SKM-1 (cell line): ENCODE measurements at regions not wholly inside any gene's neighbourhood (a gene's known extent, or its start where the extent isn't known, plus 50 kb on each side); places are given as distances from the start of the nearest gene placed in this dataset.

ENCODE experiments used
- DNase-seq: peaks from one replicate; lab custom pipeline; 2025; ENCODE audit not compliant: unreplicated experiment; lab: John Stamatoyannopoulos, UW

DNA sequence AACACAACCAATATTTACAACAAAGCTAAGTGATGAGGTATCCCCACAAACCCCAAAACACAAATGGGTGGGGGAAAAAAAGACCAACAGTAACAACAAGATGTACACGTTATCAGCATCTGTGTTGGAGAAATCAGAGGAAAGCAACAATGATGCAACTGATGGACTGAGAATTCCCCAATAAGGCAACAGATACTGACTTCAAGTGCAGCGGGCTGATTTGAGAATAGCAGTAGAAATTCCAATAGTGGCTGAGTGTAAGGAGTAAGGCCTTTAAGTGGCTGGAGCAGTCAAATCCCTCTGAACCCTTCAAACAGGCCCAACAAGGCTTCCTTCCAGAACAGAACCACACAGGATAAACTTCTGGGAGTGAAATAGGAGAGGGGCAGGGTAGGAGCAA, 97.6 kb downstream of the TM2D1 start:
- DNase-seq, result no peak

GRCh38 chr1:61626816-61627215, 98.1 kb downstream of the TM2D1 start:
- DNase-seq, result no peak

DNA sequence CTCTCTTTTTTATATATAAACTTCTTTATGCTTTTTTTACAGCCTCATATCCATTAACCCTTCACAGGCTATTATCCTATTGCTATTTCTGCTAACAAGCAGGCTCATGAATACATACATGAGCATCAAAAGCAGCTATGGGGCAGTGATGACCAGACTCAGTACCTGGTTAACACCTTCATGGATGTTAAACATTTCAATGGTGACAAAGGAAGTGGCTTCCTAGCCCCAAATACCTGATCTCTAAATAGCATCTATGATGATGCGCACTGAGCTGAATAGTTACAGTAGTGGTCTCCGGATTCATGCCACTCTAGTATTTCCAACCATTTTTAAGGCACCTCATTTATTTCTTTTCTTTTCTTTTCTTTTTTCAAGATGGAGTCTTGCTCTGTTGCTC, 101.1 kb downstream of the TM2D1 start:
- no peak for DNase-seq

- no peak for DNase-seq
Measured at GRCh38 chr1:61620536-61620935, 104.4 kb downstream of the TM2D1 start.

DNA sequence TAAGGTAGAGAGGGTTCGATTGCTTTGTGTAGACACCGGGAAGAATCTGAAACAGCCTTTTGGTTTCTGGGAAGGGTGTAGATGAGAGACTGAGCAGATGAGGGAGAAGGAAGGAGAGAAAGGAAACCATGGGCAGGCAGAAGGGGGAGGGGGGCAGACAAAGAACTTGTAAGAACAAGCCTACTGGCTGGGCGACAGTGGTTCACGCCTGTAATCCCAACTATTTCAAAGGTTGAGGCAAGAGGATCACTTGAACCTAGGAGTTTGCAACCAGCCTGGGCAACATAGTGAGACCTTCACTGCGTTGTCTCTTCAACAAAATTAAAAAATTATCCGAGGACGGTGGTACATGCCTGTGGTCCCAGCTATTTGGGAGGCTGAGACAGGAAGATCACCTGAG, 106.2 kb downstream of the TM2D1 start:
- no peak for DNase-seq

DNA sequence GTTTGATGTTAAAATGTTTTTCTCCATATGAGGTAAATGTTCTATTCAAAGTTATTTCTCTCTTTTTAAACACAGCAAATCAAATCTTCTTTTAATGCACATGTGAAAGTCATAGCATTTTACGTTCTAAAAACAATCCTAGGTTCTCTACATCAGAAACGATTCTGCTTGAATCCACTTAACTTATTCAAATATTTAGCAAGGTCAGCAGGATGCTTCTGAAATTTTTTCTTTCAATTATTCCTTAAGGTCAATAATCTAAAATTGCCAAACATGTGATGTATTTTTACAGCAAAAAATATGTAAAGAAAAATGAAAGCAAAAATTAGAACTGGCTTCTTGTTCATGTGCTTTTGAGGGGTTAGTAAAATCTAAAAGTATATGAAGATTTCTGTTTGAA, 106.7 kb downstream of the TM2D1 start:
- no peak for DNase-seq

- no peak for DNase-seq
Measured at GRCh38 chr1:61616830-61617229, 108.1 kb downstream of the TM2D1 start.

- DNase-seq, result peak; percentile 9
Measured at GRCh38 chr1:61612602-61613001, 112.3 kb downstream of the TM2D1 start.

- no peak for DNase-seq
Measured at GRCh38 chr1:61609040-61609439, 115.9 kb downstream of the TM2D1 start.

DNA sequence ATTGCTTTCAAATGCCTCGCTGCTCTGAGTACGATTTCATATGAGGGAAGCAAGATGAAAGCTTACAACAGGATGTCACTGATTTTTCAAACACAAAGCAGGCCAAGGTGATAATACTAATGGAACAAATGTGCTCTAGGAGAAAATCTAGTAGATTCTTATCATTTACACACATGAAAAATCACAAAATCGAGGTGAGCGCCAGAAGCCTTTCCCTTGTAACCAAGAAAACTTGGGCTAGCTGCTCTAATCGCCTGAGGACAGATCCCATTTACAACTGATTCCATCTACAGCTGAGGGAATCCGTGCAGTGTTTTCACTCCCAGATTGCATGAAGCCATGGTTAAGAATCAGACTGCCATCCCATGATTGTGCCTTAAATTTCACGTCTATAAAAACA, 117.5 kb downstream of the TM2D1 start:
- no peak for DNase-seq

- no peak for DNase-seq
Measured at GRCh38 chr1:61606448-61607312, 118.3 kb downstream of the TM2D1 start.

DNA sequence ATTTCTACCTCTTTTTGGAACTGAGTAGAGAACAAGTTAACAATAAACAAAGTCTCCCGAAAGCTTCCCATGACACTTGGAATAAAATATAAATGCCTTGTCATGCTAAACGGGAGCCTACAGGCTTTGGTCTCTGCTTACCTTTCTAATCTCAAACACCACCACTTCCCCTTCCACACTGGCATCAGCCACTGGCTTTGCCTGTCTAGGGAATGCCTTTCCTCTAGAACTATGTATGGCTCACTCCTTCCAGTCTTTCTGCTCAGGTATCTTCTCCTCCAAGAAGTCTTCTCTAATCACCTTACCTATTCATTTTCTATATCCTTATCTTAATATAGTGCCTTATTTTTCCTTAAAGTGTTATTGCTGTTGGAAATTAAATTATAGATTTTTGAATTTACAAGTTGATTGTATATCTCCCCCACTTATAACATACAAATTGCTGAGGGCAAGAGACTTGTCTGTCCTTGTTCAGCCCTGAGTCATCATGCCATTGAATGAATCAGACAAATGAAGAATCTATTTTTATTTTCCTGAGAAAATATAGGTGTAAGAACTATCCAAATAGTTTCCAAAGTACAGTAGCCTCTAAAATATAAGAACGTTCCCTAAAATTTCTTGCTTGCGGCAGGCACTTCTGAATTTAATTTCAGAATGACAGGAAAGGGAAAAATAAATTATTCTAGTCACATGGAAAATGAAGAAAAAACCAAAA, 119.2 kb downstream of the TM2D1 start:
- DNase-seq, result no peak

GRCh38 chr1:61604684-61605083, 120.3 kb downstream of the TM2D1 start:
- DNase-seq, result peak; percentile 16

GRCh38 chr1:61604261-61604660, 120.7 kb downstream of the TM2D1 start:
- no peak for DNase-seq

GRCh38 chr1:61602663-61603062, 122.3 kb downstream of the TM2D1 start:
- no peak for DNase-seq

DNA sequence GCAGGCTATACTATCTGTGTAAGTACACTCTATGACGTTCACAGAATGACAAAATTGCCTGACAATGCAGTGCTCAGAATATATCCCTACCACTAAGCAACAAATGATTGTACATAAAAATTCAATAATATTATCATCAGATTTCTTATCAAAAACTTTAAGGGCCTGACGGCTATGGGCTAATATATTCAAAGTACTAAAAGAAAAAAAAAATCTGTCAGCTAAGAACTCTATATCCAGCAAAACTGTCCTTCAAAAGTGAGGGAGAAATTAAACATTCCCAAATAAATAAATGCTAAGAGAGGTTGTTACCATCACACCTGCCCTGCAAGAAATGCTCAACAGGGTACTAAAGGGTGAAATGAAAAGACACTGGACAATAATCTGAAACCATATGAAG, 127.3 kb downstream of the TM2D1 start:
- no peak for DNase-seq

DNA sequence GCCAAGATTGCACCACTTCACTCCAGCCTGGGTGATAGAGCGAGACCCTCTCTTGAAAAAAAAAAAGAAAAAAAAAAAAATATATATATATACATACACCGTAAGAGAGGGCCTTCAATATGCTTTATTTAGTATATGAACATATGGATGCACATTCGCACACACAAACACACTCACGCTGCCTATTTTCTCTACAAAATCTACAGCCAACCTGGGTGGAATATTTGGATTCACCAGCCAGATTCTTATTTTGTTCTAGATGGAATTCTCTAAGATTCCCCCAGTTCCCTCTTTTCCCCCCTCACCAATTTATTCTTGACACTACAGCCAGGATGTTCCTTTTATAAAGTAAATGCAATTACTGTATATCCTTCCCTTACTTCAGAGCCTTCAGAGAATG, 131.6 kb downstream of the TM2D1 start:
- no peak for DNase-seq

DNA sequence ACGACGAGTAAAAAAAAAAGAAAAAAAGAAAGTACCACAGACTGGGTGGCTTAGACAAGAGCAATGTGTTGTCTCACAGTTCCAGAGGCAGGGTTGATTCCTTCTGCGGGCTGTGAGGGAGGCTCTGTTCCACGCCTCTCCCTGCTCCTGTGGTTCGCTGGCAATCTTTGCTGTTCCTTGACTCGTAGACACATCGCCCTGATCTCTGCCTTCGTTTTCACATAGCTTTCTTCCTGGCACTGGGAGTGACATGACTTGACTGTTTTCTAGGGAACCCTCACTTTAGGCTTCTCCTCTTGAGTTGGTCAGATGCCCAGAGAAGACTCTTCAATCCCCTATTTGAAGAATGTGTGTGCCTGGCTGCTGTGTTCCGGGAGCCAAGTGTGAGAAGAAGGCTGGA, 133.6 kb downstream of the TM2D1 start:
- no peak for DNase-seq

- peak; percentile 56 for DNase-seq
Measured at GRCh38 chr1:61588736-61589672, 135.9 kb downstream of the TM2D1 start.

- DNase-seq, result no peak
Measured at GRCh38 chr1:61585714-61586113, 139.2 kb downstream of the TM2D1 start.

DNA sequence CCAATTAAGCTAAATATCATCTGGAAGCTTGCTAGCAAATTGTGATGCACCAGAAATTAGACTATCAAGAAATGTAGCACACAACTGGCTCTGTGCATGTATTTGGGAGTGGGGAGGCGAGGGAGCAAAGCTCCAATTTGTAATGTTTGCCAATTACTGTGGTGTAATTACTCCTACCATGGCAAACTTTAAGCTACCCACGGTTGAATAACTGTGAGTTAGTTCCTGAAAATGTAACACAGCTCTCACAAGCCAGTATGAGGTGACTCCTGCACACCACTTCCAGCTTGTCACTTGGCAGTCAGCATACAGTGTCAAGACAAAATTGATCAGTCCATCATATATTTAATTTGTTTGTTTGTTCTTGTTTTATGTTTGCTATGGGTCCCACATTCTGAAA, 141.2 kb downstream of the TM2D1 start:
- no peak for DNase-seq
